ENCODE measurements at regions not wholly inside any gene's neighbourhood (a gene's known extent, or its start where the extent isn't known, plus 50 kb on each side); places are given as distances from the start of the nearest gene placed in this dataset.

GRCh38 chr7:153510674-153511073 is 541.5 kb upstream of the DPP6 start:
- no peak for TF ChIP-seq YY1 (IDR thresholded peaks at IDR 0.05; ENCODE audit: insufficient read depth, insufficient read length)
- no peak for TF ChIP-seq ZNF274 (IDR thresholded peaks at IDR 0.05; ENCODE audit: low read depth, low read length)

All from NT2/D1 (cell line).